ENCODE measurements at regions not wholly inside any gene's neighbourhood (a gene's known extent, or its start where the extent isn't known, plus 50 kb on each side); places are given as distances from the start of the nearest gene placed in this dataset.
"Not testable (repeated sequence)": the region's sequence is repeated elsewhere in the genome, so short reads cannot be mapped to it uniquely, and the experiment has no call there.

- Histone ChIP-seq H3K27ac (no peak overlapping the region), H3K27me3 (no peaks in the 10 kb centered on the region), H3K4me3 (no peak overlapping the region), H3K36me3 (no peaks in the 10 kb centered on the region), H3K4me1 (no peaks in the 10 kb centered on the region), H3K9me3 (peaks cover 0 to 2% of the 10 kb centered on the region in 2 donors)
- DNase-seq = no peak
- no peak for ATAC-seq
- intact Hi-C loops (cut with DNase I) = no loop called here
- no peak for TF ChIP-seq CTCF (IDR thresholded peaks at IDR 0.05)
Measured at GRCh38 chr2:194465641-194466040, 1191.4 kb upstream of the SLC39A10 start.

- no peak for ATAC-seq
- peaks cover 0 to 2% of the 10 kb centered on the region in 2 donors for H3K9me3 ChIP-seq
- no peak for DNase-seq
- TF ChIP-seq CTCF (IDR thresholded peaks at IDR 0.05) = no peak
- no peaks in the 10 kb centered on the region for H3K36me3 ChIP-seq
- intact Hi-C loops (cut with DNase I) = no loop called here
- H3K27me3 ChIP-seq = no peaks in the 10 kb centered on the region
- H3K27ac ChIP-seq = no peak overlapping the region
- no peak overlapping the region for H3K4me3 ChIP-seq
- H3K4me1 ChIP-seq = no peaks in the 10 kb centered on the region
Measured at GRCh38 chr2:194464964-194465638, 1191.9 kb upstream of the SLC39A10 start.

- H3K27me3 ChIP-seq; H3K9me3 ChIP-seq; H3K4me3 ChIP-seq; H3K4me1 ChIP-seq; ATAC-seq; intact Hi-C loops (cut with DNase I); DNase-seq; H3K36me3 ChIP-seq; H3K27ac ChIP-seq: not testable (repeated sequence)
Measured at GRCh38 chr2:194462883-194463282, 1194.1 kb upstream of the SLC39A10 start.

- no peaks in the 10 kb centered on the region for H3K4me1 ChIP-seq
- H3K4me3 ChIP-seq = no peak overlapping the region
- H3K27ac ChIP-seq = no peak overlapping the region
- intact Hi-C loops (cut with DNase I) = no loop called here
- no peaks in the 10 kb centered on the region for H3K9me3 ChIP-seq
- ATAC-seq = no peak
- no peaks in the 10 kb centered on the region for H3K36me3 ChIP-seq
- DNase-seq = no peak
- TF ChIP-seq CTCF (IDR thresholded peaks at IDR 0.05) = no peak
- H3K27me3 ChIP-seq = no peaks in the 10 kb centered on the region
Measured at GRCh38 chr2:194455358-194455757, 1201.7 kb upstream of the SLC39A10 start.

GRCh38 chr2:194452504-194452903, 1204.5 kb upstream of the SLC39A10 start:
- no peak for TF ChIP-seq CTCF (IDR thresholded peaks at IDR 0.05)
- intact Hi-C loops (cut with DNase I) = no loop called here
- ATAC-seq = no peak

GRCh38 chr2:194445226-194445625, 1211.8 kb upstream of the SLC39A10 start:
- Histone ChIP-seq H3K27me3 (no peaks in the 10 kb centered on the region), H3K36me3 (no peaks in the 10 kb centered on the region), H3K4me3 (no peak overlapping the region), H3K27ac (no peak overlapping the region), H3K4me1 (no peaks in the 10 kb centered on the region), H3K9me3 (peaks cover 0 to 13% of the 10 kb centered on the region in 2 donors)
- no peak for TF ChIP-seq CTCF (IDR thresholded peaks at IDR 0.05)
- no peak for DNase-seq
- no peak for ATAC-seq
- intact Hi-C loops (cut with DNase I) = no loop called here

More at GRCh38 chr2:194452504-194452903, 1204.5 kb upstream of the SLC39A10 start:
- Histone ChIP-seq H3K27me3 (no peaks in the 10 kb centered on the region), H3K4me3 (no peak overlapping the region), H3K27ac (no peak overlapping the region), H3K9me3 (peaks cover 0 to 5% of the 10 kb centered on the region in 2 donors), H3K36me3 (no peaks in the 10 kb centered on the region), H3K4me1 (no peaks in the 10 kb centered on the region)
- no peak for DNase-seq

Data from left lung (tissue), 4 donors.